HG03342 (cell line): ENCODE measurements at regions not wholly inside any gene's neighbourhood (a gene's known extent, or its start where the extent isn't known, plus 50 kb on each side); places are given as distances from the start of the nearest gene placed in this dataset.

Experiments
- ATAC-seq: cut with Tn5 transposase; IDR thresholded peaks from one replicate; pipeline ENCODE4 v1.9.1; 2021; ENCODE audit warnings: mild to moderate bottlenecking, moderate library complexity; ENCODE audit not compliant: unreplicated experiment

DNA sequence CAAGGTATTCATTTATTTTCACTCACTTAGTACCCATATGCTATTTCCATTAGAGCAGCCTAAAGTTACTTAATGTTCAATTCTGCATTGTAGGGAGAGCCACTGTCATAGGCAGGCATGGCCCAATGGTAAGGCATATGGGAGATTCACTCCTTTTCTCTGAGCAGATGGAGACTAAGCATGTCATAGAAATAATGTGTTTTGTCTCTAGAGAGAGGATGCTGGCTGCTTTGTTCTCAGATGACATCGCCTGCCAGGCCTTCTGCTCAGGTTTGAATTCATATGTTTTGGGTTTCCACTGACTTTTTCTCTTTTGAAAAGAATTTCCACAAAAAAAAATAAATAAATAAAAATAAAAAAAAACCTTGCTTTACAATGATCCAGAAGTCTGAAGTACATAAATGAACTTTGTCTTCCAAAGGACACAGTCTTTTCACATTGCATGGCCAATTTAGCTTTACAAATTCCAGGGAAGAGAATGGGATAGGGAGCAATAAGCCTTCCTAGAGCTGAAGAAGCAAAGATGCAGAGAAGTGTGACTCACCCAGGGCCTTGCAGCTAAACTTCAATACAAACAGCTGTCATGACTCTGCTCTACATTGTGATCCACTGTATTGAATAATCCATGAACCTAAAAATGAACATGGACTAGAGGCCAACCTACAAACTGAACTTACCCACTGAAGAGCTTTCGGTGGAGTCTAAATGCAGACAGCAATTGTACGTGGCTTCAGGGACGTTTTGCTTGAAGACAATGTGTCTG lies 422.5 kb downstream of the CMPK2 start:
- ATAC-seq: no peak

DNA sequence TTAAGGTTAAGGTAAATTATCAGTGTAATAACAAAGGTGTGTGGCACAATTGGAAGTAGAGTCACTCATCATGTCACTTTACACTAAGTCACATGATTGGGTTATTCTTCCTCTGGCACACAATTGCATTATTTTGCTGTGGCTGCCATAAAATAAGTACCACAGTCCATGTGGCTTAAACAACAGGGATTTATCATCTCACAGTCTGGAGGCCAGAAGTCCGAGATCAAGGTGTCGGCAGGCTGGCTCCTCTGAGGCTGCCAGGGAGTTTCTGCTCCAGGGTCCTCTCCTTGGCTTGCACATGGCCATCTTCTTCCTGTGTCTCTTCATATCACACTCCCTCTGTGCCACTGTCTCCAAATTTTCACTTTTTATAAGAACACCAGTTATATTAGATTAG lies 421.2 kb downstream of the CMPK2 start:
- no peak for ATAC-seq

DNA sequence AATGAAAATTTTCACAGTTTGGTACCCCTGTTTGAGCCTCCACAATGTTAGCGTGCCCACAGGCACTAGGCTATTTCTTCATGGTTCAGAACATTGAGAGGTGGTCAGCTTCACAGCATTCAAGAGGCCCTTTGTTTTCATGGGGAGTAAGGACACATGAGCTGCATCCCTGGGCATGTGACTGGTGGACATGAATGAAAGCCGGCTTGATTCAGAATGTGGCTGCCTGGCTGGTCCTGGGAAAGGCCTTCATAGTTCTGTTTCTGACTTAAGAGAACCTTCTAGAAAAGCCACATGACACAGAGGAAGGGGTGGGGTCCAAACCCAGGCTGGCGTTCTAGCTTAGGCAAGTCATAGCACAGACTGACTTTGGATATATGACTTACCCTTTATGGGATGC lies 420.6 kb downstream of the CMPK2 start:
- ATAC-seq: no peak

DNA sequence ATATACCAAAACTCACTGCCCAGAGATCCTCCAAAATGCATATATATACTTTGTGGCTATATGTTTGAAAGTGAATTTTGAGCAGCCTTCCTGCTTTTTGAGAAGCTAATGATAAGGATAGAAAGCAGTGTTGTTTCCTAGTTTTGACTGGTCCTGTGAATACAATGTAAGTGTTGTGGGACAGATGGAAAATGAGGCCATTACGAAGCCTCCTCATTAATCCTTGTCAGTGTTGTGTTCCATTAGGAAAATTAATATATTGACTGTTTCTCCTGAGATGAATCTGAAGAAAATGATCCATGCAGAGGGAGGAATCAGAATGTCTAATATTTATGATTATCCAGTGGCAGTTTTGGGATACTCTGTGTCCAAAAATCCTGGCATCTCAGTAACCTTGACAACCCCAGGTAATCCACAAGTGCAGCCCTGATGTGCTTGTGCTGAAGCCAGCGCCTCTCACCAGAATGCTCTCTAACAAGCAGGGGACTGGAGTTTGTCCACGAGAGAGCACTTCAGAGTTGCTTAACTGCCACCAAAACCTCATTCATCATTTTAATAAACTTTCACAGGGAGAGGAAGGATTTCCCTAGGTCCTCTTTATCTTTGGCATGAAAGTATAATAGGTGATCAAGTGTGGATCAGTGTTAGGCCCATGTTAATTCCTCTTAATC lies 418.6 kb downstream of the CMPK2 start:
- ATAC-seq: no peak

DNA sequence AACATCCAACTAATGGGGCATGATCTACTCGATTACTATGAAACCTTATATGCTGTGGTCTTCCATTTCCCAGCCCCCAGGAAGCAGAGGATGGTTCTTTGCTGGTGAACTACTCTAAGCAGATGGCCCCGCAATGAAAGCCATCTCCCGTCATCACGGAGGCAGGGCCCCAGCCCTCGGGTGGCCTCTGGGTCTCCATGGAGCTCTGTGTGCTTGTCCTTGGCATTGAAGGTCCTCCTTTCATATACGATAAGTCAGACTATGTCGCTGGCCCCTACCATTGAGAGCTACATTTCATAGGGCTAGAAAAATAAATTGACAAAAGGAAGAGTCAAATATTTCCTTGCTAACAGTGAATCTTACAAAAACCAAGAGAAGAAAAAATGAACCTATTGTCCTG lies 416.8 kb downstream of the CMPK2 start:
- ATAC-seq: no peak

DNA sequence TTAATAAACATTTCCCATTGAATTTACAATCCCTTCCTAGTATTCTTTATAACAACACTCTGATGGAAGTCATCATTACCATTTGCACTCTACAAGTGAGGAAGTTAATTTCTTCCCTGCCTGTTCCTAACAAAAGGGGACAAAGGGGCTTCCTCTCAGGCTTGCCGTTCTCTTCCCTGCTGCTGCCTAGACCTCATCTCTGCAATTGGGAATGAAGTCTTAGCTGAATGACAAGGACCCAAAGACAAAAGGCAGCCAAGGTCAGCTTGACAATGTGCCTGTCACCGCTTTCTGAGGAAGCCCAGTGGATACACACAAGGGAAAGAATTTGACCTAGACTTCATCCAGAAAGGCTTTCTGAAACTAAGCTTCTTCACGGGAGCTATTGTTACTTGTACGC lies 416.4 kb downstream of the CMPK2 start:
- no peak for ATAC-seq

DNA sequence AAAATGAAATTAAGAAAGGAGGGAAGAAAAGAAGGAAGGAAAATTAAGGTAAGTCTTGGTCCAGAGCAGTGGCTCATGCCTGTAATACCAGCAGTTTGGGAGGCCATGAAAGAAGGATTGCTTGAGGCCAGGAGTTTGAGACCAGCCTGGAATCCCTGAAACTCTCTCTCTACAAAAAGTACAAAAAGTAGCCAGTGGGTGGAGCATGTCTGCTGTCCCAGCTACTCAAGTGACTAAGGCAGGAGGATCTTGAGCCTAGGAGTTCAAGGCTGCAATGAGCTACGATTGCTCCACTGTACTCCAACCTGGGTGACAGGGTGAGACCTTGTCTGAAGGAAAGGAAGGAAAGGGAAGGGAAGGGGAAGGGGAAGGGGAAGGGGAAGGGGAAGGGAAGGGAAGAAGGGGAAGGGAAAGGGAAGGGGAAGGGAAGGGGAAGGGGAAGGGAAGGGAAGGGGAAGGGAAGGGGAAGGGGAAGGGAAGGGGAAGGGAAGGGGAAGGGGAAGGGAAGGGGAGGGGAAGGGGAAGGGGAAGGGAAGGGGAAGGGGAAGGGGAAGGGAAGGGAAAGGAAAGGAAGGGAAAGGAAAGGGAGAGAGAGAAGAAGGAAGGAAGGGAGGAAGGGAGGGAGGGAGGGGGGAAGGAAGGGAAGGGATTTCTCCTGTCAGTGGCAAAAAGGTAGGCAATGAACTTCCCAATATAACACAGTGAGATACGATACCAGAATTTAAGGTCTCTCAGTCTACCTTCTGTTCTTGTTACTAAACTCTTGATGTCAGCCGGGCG lies 412.8 kb downstream of the CMPK2 start:
- ATAC-seq: no peak

DNA sequence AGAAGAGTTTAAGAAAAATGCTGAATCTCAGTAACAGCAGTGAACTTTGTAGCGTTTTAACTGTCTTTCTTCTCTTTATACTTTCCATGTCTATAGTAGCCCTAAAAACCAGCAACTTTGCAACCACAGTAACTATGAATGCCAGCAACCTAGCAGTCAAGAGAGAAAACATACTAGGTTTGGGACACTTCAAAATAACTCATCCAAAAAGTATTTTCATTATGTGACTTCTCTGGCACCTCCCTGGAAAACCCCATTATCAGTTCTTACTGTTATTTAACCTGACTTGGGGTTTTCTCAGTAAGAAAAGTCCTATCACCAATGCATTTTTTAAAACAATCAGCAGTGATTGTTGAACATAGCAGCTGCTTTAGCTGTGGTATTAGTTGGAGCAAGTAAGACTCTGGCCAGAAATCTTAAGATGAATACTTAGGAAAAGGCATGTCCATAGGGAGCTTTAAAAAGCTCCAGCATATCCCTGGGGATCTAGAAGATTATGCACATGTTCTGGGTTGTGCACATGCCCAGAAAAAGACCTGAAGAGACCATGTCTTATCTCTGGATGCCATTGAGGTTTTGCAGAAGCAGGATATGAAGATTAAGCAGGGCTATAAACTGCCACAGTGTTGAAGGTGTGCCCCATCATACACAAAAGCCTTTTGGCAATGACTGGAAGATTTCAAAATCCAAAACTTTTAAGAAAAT lies 411.3 kb downstream of the CMPK2 start:
- ATAC-seq: no peak

DNA sequence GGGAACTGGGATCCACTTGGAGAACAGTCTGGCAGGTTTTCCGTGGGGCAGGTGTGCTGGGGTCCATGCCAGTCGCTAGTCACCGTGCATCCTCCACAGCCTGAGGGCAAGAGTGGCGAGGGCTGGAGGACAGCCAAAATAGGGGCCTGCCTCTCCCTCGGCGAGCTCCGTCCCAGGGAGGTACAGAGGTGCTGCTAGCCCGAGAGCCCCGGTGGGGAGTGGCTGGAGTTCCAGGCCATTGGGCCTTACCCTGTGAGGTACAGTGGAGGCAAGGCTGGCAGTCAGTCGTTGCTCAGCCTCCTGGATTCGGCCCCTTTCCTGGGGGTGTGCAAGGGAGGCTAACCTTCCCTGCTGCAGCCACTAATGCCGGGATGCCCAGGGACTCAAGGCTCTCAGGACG lies 406.6 kb downstream of the CMPK2 start:
- ATAC-seq: no peak

DNA sequence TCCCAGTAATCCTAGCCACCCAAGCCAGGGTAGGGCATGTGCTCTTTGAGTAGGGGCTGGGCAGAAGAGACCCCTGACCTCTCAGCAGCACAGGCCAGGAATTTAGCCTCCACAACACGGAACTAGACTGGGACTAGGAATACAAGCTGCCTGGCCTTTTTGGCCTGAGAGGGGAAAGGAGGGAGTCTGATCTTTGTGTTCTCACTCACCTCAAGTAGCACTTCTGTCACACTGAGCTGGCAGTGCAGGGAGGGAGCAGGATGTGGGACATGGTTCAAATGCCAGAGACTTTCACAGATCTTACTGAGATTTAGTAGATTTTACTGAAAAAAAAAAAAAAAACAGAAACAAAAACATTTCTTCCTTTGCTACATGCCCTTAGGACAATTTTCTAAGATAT lies 395.2 kb downstream of the CMPK2 start:
- ATAC-seq: no peak

DNA sequence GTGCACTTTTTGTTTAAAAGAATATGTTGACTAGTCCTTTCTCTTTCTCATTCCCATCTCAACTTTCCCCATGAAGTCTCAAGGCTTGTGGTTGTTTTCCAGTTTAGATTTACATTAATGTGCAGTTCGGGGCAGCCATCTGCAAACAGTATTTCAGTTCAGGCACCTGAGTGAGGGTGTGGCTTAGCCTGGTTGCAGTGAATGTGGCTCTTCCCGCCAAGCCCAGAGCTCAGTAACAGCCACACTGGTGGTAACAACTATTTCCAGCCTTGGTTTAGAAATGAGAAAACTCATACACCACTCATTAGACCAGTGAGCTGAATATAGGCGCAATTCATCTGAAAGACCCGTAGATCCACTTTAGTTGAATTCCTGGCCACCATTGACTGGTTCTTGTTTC lies 394.3 kb downstream of the CMPK2 start:
- no peak for ATAC-seq

DNA sequence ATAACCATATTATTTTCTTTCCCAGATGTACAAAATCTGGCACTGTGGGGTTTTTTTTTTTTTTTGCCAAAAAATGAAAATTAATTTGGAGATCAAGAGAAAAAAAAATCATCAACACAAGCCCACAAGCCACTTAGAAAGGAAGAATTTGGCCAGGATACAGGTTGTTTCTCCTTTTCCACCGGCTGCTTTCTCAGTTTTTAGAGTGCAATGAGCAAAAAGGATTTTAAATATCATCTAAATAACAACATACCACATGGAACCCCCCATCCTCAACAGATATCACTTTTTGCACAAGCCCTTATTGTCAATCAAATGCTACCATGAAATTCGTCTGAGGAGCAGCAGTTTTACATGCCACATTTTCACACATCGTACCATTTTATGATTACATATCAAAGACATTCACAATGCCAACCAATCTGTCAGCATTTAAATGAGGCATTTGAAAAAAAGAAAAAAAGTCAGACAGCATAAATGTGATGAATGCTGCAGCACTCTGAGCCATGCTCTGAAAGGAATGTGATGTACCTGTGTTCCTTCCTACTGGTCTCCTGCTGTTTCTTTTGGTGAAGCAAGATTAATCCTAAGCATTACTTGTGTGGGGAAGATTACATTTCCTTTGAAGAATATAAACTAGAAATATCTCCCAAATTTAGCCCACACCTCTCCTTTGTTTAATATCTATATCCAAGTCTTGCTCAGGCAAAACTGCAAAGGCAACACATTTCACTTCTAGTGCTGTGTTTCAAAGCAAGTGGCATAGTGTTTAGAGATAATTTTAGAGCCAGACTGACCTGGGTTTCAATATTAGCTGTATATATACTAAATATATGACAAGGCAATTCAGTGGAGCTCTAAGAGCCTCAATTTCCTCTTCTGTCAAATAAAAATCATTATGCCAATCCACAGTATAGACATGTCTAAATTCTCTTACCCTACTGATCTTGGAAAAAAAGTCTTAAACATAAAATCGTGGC lies 391.3 kb downstream of the CMPK2 start:
- ATAC-seq: no peak

DNA sequence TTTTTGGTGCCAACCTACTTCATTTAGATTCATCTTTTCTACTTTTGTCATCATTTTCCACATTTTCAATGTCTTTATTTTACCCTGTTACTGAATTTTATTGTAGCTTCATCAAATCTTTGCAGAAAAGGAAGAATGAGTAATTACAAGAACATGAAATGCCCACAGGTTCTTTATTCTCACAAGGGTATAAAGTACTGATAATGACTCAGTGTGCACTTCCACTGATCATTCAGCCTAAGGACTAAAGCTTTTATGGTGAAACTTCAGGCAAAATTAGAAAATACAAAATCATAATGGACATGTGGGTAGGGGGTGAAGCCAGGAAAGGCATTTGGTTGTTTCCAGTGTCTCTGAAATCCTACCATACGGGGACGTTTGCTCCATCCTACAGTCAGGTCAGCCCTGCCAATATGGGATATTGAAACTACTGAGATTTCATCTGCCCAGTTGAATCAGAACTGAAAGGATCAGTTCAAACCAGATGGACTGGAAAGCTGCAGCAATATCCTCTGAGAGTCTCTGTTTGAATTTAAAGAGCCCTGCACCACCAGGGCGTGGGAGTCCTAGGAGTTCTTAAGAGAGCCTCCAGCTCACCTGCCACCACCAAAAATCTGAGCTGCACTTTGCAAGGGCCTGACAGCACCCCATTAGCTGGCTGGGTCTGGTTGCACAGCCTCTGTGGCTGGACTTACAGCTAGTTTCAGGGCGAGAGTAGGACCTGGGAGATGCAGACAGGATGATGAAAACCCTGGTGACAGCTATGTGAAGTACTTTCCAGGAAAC lies 390.4 kb downstream of the CMPK2 start:
- no peak for ATAC-seq

DNA sequence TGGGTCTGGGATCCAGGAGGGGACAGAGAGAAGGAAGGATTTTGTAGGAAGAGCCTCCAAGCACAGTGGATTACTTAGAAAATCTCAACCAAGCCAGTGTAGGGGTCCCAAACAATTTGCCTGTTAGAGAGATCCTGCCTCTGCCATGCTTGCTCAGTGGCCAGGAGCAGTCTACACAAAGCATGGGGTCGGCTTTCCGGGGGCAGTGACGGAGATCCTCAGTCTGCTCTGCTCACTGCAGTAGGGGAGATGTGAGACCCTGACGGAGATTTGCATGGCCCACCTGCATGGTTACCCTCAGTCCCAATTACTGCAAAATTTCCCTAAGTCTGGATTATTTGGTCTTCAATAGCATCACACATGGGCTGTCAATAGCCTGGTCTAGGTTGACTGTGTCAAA lies 385.2 kb downstream of the CMPK2 start:
- no peak for ATAC-seq

DNA sequence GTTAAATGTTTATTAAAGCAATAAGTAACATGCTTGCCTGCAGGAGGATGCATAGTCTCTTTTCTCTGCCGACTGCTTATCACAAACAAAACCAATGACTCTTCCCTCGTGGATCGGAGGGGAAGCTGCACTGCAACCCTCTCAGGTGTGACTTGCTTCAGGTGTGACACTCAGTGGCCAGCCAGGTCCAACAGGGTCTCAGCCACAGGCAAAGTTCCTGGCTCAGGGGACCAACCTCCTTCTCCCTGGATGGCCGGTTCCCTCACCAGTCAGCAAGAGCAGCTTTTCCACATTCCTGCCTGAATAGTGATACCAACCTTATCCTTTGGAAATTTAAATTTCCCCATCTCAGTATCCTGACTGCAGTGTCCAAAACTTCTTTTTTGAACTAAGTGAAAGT lies 383.5 kb downstream of the CMPK2 start:
- ATAC-seq: no peak

DNA sequence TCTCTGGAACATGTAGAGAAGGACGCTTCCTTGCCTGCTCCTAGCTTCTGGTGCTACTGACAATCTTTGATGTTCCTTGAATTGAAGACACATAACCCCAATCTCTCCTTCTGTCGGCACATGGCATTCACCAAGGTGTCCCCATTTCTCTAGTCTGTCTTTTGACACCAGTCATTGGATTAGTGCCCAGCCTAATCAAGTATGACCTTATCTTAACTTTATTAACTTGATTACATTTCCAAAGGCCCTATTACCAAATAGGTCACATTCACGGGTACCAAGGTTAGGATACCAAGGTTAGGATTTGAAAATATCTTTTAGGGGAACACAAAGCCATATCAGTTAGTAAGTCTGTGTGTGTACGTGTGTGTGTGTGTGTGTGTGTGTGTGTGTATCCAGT lies 377.9 kb downstream of the CMPK2 start:
- no peak for ATAC-seq

DNA sequence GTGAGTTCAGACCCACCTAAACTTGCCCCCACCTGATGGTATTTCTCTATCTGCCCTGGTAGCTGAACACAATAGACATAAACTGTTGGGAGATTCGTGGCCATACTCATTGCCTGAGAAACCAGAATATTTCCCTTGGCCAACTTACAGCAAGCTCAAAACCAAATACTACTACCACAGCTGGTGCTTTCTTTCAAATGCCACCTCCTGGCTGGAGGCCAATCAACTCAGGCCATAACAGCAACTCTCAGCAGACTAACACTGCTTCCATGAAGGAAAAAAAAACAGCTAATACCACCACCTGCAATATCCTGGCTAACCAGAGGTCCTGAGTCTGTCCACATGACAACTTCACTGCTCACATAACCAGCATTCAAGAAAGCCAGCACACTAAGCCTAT lies 373.1 kb downstream of the CMPK2 start:
- no peak for ATAC-seq

DNA sequence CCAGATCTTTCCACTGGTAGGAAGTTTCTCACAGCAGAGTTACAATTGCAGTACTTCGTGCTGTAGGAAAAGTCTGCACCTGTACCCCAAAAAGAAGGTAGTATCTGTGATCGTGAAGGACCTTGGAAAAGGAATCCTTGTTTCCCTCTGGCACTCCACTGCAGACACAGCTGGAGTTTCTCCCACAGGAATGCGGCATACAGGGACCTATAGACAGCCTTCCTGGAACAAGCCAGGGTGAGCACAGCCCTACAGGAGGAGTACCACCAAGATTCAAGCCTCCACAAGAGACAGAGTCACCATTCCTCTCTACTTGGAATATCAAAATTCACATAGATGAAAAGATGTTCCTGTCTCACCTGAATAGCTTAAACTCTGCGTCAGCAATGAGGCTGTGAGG lies 372.4 kb downstream of the CMPK2 start:
- no peak for ATAC-seq

DNA sequence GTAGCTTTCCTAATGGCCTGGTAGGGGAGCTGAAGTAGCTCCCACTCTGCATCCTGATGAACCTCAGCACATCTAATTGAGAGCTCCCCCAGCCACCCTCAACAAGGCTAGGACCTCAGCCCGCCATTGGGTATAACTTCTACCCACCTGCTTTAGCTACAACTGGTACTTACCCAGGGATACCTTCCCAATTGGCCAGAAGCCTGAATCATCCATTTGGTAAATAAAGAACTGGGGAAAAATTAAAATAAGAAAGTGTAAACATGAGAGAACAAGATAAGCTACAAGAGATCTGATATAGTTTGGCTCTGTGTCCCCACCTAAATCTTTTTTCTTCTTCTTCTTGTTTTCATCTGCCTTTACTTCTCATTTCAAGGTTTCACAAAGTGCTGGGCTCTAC lies 372.0 kb downstream of the CMPK2 start:
- no peak for ATAC-seq
